ENCODE measurements at regions not wholly inside any gene's neighbourhood (a gene's known extent, or its start where the extent isn't known, plus 50 kb on each side); places are given as distances from the start of the nearest gene placed in this dataset.

DNA sequence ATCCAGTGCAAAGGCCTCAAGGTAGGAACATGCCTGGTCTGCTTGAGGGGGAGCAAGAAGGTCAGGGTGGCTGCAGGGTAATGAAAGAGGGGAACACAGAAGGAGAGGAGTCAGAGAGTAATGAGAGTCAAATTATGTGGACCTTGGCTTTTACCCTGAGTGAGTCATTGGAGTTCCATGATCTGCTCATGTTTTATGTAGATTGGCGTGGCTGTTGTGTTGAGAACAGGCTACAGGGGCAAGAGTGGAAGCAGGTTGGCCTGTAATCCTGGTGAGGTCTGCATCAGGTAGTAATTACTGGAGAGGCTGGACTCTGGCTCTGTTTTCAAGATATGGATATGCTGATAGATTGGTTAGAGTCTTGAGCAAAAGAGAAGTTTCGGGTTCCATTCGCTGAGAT is 177.7 kb upstream of the NR3C1 start:
- TF ChIP-seq, protein P1, sequence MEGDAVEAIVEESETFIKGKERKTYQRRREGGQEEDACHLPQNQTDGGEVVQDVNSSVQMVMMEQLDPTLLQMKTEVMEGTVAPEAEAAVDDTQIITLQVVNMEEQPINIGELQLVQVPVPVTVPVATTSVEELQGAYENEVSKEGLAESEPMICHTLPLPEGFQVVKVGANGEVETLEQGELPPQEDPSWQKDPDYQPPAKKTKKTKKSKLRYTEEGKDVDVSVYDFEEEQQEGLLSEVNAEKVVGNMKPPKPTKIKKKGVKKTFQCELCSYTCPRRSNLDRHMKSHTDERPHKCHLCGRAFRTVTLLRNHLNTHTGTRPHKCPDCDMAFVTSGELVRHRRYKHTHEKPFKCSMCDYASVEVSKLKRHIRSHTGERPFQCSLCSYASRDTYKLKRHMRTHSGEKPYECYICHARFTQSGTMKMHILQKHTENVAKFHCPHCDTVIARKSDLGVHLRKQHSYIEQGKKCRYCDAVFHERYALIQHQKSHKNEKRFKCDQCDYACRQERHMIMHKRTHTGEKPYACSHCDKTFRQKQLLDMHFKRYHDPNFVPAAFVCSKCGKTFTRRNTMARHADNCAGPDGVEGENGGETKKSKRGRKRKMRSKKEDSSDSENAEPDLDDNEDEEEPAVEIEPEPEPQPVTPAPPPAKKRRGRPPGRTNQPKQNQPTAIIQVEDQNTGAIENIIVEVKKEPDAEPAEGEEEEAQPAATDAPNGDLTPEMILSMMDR (IDR thresholded peaks at IDR 0.05; ENCODE audit: poor library complexity), result no peak
- TF ChIP-seq EZH2 (IDR thresholded peaks at IDR 0.05; ENCODE audit: borderline replicate concordance) (no peak), EZH2phosphoT487 (IDR thresholded peaks at IDR 0.05; ENCODE audit: low read depth, severe bottlenecking, unreplicated experiment) (no peak)

All from hepatocyte (in vitro differentiated cells).